Loucy (cell line): ENCODE measurements at regions not wholly inside any gene's neighbourhood (a gene's known extent, or its start where the extent isn't known, plus 50 kb on each side); places are given as distances from the start of the nearest gene placed in this dataset.

Experiments
- H2AFZ ChIP-seq: fragments of 200-600 bp; sonication (generic); 2 replicates; pipeline ENCODE4 v1.6.0; 2016; ENCODE audit warnings: antibody characterized with exemption, mild to moderate bottlenecking, low read length, moderate library complexity
- H3F3A ChIP-seq: fragments of 200-600 bp; 2 replicates; pipeline ENCODE4 v1.6.0; 2016; ENCODE audit warnings: antibody characterized with exemption, low read depth, mild to moderate bottlenecking
- H3K27me3 ChIP-seq: fragments of 200-600 bp; sonication (generic); 2 replicates; pipeline ENCODE4 v1.6.1; 2014; ENCODE audit warnings: low read length, mild to moderate bottlenecking; ENCODE audit not compliant: insufficient read depth, poor library complexity, severe bottlenecking
- H3K36me3 ChIP-seq: fragments of 200-600 bp; sonication (generic); 2 replicates; pipeline ENCODE4 v1.6.1; 2016; ENCODE audit warnings: low read length; ENCODE audit not compliant: insufficient read depth
- H3K4me1 ChIP-seq: fragments of 200-600 bp; sonication (generic); 2 replicates; pipeline ENCODE4 v1.5.1; 2014; ENCODE audit warnings: low read length, mild to moderate bottlenecking; ENCODE audit not compliant: insufficient read depth, poor library complexity, severe bottlenecking
- H3K4me2 ChIP-seq: fragments of 200-600 bp; sonication (generic); 2 replicates; pipeline ENCODE4 v1.6.0; 2014; ENCODE audit warnings: antibody characterized with exemption, low read length, low read depth, mild to moderate bottlenecking; ENCODE audit not compliant: poor library complexity, severe bottlenecking
- H3K4me3 ChIP-seq: fragments of 200-600 bp; sonication (generic); 2 replicates; pipeline ENCODE4 v1.5.1; 2014; ENCODE audit warnings: low read length, mild to moderate bottlenecking, mixed read lengths; ENCODE audit not compliant: poor library complexity, severe bottlenecking
- H3K79me2 ChIP-seq: fragments of 200-600 bp; sonication (generic); 2 replicates; pipeline ENCODE4 v1.6.1; 2014; ENCODE audit warnings: low read length; ENCODE audit not compliant: insufficient read depth
- H3K9ac ChIP-seq: fragments of 200-600 bp; sonication (generic); 2 replicates; pipeline ENCODE4 v1.6.0; 2014; ENCODE audit warnings: mild to moderate bottlenecking, low read depth, low read length, moderate library complexity; ENCODE audit not compliant: poor library complexity, severe bottlenecking
- H3K9me2 ChIP-seq: fragments of 200-600 bp; sonication (generic); replicated peaks from 2 replicates; pipeline ENCODE4 v1.6.1; 2016; ENCODE audit warnings: low read depth, low read length, mixed read lengths
- H3K9me3 ChIP-seq: fragments of 200-600 bp; sonication (generic); 2 replicates; pipeline ENCODE4 v1.6.1; 2014; ENCODE audit warnings: mild to moderate bottlenecking, antibody characterized with exemption, low read length, low read depth; ENCODE audit not compliant: insufficient read depth
- H4K20me1 ChIP-seq: fragments of 200-600 bp; sonication (generic); 2 replicates; pipeline ENCODE4 v1.6.0; 2014; ENCODE audit warnings: antibody characterized with exemption, low read length, mild to moderate bottlenecking; ENCODE audit not compliant: insufficient read depth, poor library complexity, severe bottlenecking
- CTCF ChIP-seq: fragments of 200-600 bp; sonication (generic); conservative IDR thresholded peaks from 2 replicates; pipeline ENCODE4 v1.5.1; 2014; ENCODE audit warnings: mild to moderate bottlenecking, antibody characterized with exemption, low read length
- EZH2phosphoT487 ChIP-seq: fragments of 200-600 bp; IDR thresholded peaks from 2 replicates; pipeline ENCODE4 v1.6.1; 2018; ENCODE audit warnings: antibody characterized with exemption, mild to moderate bottlenecking, moderate library complexity, borderline replicate concordance

- Histone ChIP-seq H3K4me2 (no peak overlapping the region), H4K20me1 (no peaks in the 10 kb centered on the region), H2AFZ (no peak overlapping the region), H3K9ac (no peak overlapping the region), H3K9me2 (no peaks in the 10 kb centered on the region), H3K36me3 (no peaks in the 10 kb centered on the region), H3K4me1 (no peaks in the 10 kb centered on the region), H3K4me3 (no peak overlapping the region), H3F3A (no peaks in the 10 kb centered on the region), H3K9me3 (no peaks in the 10 kb centered on the region), H3K79me2 (no peaks in the 10 kb centered on the region), H3K27me3 (no peaks in the 10 kb centered on the region)
- TF ChIP-seq EZH2phosphoT487, result no peak
- no peak for TF ChIP-seq CTCF
Measured at GRCh38 chr18:75897386-75897785, 469.9 kb upstream of the SMIM21 start.

- H3K4me3 ChIP-seq, result no peak overlapping the region
- no peaks in the 10 kb centered on the region for H3K27me3 ChIP-seq
- no peaks in the 10 kb centered on the region for H3K9me2 ChIP-seq
- H3K9ac ChIP-seq, result no peak overlapping the region
- TF ChIP-seq EZH2phosphoT487 (no peak), CTCF (no peak)
- no peak overlapping the region for H3K4me2 ChIP-seq
- no peaks in the 10 kb centered on the region for H3K4me1 ChIP-seq
- no peaks in the 10 kb centered on the region for H3K9me3 ChIP-seq
- H3K79me2 ChIP-seq, result no peaks in the 10 kb centered on the region
- H3F3A ChIP-seq, result no peaks in the 10 kb centered on the region
- H4K20me1 ChIP-seq, result no peaks in the 10 kb centered on the region
- no peak overlapping the region for H2AFZ ChIP-seq
- H3K36me3 ChIP-seq, result no peaks in the 10 kb centered on the region
Measured at GRCh38 chr18:75896865-75897264, 469.4 kb upstream of the SMIM21 start.

DNA sequence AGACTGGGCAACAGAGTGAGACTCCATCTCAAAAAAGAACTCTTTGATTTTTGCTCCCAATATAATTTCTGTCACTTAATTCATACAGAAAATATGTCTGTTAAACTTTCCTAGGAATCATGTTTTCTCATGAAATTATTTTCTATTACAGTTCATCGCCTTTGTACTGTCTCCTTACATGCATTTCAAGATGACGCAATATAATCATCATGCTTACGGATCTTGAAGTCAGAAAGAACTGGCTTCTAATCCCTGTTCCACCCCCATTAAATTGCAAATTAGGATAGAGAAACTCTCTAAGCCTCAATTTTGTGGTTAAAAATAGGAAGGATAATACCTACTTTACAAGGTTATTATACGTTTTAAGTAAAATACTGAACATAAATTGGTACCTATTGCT is 467.6 kb upstream of the SMIM21 start:
- Histone ChIP-seq H3K36me3 (no peaks in the 10 kb centered on the region), H3K27me3 (no peaks in the 10 kb centered on the region), H3K9me3 (no peaks in the 10 kb centered on the region), H3K79me2 (no peaks in the 10 kb centered on the region), H2AFZ (no peak overlapping the region), H3K9me2 (no peaks in the 10 kb centered on the region), H3K9ac (no peak overlapping the region), H3K4me1 (no peaks in the 10 kb centered on the region), H3K4me2 (no peak overlapping the region), H3K4me3 (no peak overlapping the region), H3F3A (no peaks in the 10 kb centered on the region), H4K20me1 (no peaks in the 10 kb centered on the region)
- TF ChIP-seq CTCF (no peak), EZH2phosphoT487 (no peak)
